GM12892 (cell line): ENCODE measurements at regions not wholly inside any gene's neighbourhood (a gene's known extent, or its start where the extent isn't known, plus 50 kb on each side); places are given as distances from the start of the nearest gene placed in this dataset.

Experiments
- POLR2A ChIP-seq: IDR thresholded peaks from 2 replicates; pipeline ENCODE4 v1.6.1; 2011; ENCODE audit warnings: low read depth, low read length, control low read depth
- POLR2AphosphoS5 ChIP-seq: IDR thresholded peaks from 2 replicates; pipeline ENCODE4 v1.6.1; 2011; ENCODE audit warnings: low read depth, low read length, control low read depth

- TF ChIP-seq POLR2A (no peak), POLR2AphosphoS5 (no peak)
Observed at GRCh38 chr18:53710080-53710479, 514.4 kb downstream of the MBD2 start.
